NCI-H2227 treated with DMSO at 0.1 percent for 48 hours (cell line): ENCODE measurements at regions not wholly inside any gene's neighbourhood (a gene's known extent, or its start where the extent isn't known, plus 50 kb on each side); places are given as distances from the start of the nearest gene placed in this dataset.

ENCODE experiments used
- DNase-seq: peaks from one replicate; lab custom pipeline; 2025; lab: John Stamatoyannopoulos, UW

DNA sequence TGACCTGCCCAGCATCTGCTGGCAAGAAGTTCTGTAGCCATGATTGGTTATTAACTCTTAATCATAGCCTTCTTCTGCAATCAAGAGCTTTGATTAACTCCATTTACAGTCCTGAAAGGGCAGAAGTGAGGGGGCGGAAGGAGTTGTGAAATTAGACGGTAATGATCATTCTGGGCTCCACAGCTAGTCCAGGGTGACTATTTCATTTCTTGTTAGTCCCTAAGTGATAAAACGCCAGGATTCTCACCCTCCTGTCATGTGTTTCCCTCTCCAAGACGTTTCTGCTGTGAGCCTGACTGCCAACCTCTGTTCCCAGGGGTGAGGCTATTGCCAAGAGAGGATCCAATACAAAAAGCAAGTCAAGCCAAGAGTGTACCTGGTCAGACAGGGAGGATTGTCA is 155.9 kb upstream of the IPO5 start:
- DNase-seq = no peak

GRCh38 chr13:97798171-97798821 is 155.2 kb upstream of the IPO5 start:
- no peak for DNase-seq

GRCh38 chr13:97798836-97799235 is 154.6 kb upstream of the IPO5 start:
- DNase-seq = no peak

DNA sequence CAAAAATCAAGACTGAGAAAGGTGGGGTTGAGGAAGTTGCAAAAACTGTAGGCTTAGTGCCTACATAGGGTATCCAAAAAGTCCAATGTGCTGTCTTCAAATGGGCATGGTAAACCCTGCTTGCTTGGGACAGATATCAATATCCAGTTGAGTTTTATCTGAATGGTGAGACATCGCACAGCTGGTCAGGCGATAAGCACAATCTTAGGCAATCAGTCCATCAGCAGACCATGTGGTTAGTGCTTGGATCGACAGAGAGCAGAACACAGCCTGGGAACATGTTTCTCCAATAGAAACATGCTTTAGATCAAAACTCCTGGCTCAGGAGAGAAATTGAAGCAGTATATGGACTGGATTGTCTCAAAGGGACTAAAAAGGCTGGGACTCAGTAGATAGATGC is 151.3 kb upstream of the IPO5 start:
- DNase-seq = no peak

GRCh38 chr13:97809576-97809975 is 143.9 kb upstream of the IPO5 start:
- no peak for DNase-seq

DNA sequence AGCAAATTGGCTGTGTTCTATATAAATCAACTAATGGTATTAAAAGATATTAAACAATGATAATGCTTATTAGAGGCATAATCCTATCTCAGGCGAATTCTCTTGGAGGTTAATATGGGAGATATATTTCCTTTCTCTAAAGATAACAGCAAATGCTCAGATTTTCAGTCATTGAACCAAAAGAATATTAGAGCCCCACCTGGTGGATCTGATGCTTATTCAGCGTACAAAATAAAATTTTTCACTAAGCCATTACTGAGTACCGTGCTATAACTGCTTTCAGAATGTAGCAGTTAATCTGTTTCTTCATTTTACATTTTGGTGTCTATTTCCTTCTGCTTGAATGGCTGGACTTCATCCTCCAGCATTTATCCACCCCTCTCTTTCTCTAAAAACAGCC is 143.3 kb upstream of the IPO5 start:
- peak; percentile 28 for DNase-seq

DNA sequence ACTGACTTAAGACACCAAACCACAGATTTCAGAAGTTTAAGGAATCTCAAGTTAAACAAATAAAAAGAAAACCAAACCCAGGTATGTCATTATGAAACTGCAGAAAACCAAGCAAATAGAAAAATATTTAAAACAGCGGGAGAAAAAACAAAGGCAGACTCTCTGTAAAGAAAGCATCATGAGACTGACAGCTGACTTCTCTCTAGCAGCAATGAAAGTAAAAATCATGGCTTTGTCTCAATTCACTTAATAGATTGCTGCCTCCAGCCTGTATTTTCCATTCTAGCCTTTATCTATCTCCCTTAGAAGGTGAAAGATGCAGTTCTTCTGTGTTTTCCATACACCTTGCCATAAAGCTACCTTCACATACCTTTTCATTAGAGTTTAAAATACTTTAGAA is 131.1 kb upstream of the IPO5 start:
- DNase-seq = no peak

DNA sequence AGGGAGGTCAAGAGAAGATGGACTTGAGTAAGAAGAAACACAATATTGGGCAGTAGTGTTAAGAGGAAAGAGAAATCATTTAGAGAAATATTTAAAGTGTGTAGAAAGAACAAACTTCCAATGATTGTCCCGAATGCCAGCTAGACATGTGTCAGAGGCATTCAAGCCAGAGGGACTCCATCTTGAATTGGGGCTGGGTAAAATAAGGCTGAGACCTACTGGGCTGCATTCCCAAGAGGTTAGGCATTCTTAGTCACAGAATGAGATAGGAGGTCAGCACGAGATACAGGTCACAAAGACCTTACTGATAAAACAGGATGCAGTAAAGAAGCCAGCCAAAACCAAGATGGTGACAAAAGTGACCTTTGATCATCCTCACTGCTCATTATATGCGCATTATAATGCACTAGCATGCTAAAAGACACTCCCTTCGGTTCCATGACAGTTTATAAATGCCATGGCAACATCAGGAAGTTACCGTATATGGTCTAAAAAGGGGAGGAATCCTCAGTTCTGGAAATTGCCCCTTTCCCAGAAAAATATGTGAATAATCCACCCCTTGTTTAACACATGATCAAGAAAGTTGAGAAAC is 127.0 kb upstream of the IPO5 start:
- DNase-seq = no peak

GRCh38 chr13:97834250-97834649 is 119.2 kb upstream of the IPO5 start:
- no peak for DNase-seq

- no peak for DNase-seq
These were observed 110.3 kb upstream of the IPO5 start for GRCh38 chr13:97843189-97843588.

- DNase-seq = no peak
These were observed 109.3 kb upstream of the IPO5 start for GRCh38 chr13:97844151-97844550.

- no peak for DNase-seq
These were observed 104.6 kb upstream of the IPO5 start for GRCh38 chr13:97848886-97849285.

- no peak for DNase-seq
These were observed 104.2 kb upstream of the IPO5 start for GRCh38 chr13:97849305-97849704.

DNA sequence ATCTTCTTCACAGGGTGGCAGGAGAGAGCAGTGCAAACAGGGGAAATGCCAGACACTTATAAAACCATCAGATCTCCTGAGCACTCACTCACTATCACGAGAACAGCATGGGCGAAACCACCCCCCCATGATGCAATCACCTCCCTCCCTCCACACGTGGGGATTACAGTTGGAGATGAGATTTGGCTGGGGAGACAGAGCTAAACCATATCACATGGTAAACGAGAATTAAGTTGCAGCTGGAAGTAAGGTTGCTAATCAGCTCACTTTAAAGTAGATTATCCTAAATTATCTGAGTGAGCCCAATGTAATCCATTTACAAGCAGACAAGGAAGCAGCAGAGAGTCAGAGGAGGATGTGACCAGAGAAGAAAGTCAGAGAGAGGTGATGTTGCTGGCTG is 102.2 kb upstream of the IPO5 start:
- no peak for DNase-seq

DNA sequence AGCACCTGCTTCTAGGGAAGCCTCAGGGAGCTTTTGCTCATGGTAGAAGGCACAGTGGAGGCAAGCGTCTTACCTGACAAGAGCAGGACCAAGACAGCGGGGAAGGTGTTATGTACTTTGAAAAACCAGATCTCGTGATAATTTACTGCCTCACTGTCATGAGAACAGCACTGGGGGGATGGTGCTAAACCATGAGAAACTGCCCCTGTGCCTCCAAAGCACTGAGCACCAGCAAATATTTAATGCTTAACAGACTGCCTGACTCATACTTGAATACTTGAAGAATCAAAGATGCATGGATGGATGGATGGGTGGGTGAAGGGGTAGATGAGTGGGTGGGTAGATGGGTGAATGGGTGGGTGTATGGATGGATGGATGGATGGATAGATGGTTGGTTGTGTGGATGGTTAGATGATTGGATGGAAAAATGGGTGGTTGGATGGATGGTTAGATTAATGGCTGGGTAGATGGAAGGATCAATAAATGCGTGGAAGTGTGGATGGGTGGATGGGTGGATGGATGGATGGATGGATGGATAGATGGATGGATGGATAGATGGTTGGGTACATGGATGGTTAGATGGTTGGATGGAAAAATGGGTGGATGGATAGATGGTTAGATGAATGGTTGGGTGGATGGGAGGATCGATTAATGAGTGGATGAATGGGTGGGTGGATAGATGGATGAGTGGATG is 101.1 kb upstream of the IPO5 start:
- DNase-seq = no peak

- DNase-seq = no peak
These were observed 99.9 kb upstream of the IPO5 start for GRCh38 chr13:97853550-97853949.

DNA sequence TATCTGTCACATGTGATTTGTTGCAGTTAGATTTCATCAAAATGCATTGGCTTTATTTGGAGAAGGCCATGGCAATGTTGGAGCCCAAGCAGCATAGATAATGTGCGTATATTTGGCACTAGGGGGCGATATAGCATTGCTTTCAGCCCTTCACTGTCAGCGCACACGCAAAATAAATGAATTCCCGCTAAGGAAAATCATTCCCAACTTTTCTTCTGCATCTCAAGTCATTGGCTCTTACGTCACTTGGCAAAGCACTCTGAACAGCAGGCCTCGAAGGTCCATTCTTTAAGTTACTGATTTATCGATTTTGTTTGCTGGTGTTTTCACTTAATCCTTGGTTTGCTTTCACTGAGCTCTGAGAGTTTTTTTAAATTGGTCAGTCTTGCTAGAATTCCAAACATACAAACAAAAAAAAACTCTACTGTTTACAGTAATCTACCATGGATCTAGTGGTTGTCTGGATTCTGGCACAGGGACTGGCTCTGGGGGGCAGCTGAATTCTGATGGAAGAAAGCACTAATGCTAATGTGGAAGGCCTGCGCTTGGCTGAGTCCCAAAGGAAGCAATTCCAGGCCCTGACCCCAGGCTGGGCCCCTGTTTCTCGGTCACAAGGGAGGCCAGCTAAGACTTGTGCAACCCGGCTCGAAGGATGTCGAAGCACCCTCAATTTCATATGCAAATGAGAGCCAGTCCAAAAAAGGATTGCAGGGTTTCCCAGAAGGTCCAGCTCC is 97.7 kb upstream of the IPO5 start:
- DNase-seq = peak; percentile 66

DNA sequence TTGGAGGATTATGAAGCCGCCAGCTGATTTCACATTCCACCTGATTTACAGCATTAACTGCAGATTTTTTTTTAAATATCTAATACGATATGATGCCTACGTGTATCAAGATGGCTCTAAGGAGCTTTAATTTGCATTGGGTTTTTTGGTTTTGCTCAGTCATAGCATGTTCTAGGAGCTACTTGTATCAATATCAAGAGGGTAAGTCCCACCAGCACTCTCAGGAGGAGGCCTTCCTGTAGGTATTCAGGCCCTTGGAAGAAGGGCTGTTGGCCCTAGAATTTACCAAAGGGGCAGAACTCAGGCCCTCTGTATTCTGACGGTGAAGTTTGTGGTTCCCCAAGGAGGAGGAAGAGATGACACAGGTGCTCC is 97.2 kb upstream of the IPO5 start:
- DNase-seq = no peak

DNA sequence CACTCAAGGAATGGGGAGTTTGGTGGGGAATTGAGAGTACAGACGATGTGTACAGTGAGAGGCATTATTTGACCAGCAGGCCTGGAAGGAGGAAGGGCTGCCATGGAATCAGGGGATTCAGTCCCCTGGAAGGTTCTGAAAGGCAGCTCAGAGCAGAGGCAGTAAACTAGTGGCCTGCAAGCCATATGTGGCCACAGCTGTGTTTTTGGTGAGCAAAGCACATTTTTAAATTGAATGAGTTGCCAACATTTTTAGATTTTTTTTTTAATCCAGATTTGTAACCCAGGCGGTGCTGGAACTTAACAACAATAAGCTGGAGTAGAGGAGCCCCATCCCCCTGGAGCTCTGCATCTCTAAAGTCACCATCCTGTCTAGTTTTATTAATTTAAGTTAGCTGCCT is 95.3 kb upstream of the IPO5 start:
- no peak for DNase-seq

GRCh38 chr13:97866346-97866745 is 87.1 kb upstream of the IPO5 start:
- no peak for DNase-seq

- no peak for DNase-seq
These were observed 86.7 kb upstream of the IPO5 start for GRCh38 chr13:97866751-97867150.

- no peak for DNase-seq
These were observed 80.1 kb upstream of the IPO5 start for GRCh38 chr13:97873398-97873797.

GRCh38 chr13:97875218-97875617 is 78.3 kb upstream of the IPO5 start:
- DNase-seq = peak; percentile 44
